Stimulated activated CD8-positive, alpha-beta memory T cell treated with anti-CD3 and anti-CD28 coated beads, Interleukin-2, amount 100 ng/mL, for 1 hour (primary cell): ENCODE measurements at regions not wholly inside any gene's neighbourhood (a gene's known extent, or its start where the extent isn't known, plus 50 kb on each side); places are given as distances from the start of the nearest gene placed in this dataset.
"Not testable (repeated sequence)": the region's sequence is repeated elsewhere in the genome, so short reads cannot be mapped to it uniquely, and the experiment has no call there.

Experiments
- DNase-seq, 2 donors: peaks; one replicate each; pipeline ENCODE4 v3.0.0-alpha.2; 2020; ENCODE audit warnings: low read depth in 2 of 2

DNA sequence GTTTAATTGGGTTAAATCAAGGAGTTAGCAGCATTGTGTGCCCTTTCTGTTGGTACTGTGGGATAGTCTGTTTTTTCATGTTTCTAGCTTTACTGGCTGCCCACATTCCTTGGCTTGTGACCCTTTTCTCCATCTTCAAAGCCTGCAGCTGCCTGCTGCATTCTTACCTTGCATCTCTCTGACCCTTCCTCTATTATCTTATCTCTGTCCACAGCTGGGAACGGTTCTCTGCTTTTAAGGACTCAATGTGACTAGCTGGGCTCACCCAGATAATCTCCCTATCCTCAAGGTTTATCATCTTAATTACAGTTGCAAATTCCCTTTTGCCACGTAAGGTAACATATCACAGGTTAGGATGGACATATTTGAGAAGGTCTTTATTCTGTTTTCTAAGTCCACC lies 199.7 kb downstream of the KCNS3 start:
- DNase-seq = no peak

DNA sequence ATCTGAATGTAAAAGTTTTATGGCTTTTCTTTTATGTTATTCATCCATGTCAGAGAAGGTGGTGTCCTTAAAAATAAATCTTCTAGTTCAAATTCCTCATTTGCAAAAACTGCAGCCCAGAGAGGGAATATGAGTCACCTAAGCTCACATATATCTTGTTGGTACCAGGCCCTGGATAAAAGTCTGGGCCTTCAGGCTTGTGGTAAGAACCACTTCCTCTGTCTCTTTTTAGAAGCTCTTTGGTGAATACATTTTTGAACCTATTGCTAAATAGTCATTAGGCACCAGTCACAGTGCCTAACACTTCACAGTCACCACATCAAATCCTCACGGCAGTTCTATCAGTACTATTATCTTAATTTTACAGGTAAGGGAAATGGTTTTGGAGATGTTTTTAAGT lies 199.2 kb downstream of the KCNS3 start:
- no peak for DNase-seq

DNA sequence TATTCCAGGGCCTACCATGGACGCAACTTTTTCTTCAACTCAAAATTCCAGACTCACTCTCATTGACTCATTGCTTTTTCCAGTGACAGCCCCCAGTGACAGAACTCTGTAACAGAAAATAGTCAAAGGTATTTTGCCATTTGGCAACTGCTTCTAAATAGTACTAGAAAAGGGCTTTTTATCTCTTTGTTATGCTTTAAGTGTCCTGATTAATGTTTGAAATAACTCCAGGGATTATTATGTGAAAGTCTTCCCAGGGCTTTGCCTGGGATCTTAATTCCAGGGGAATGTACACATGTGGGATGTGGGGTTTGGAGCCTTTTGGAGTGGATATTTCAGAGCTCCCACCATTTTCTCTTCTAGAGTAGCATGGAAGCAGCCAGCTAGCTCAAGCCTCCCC lies 198.8 kb downstream of the KCNS3 start:
- DNase-seq = no peak

DNA sequence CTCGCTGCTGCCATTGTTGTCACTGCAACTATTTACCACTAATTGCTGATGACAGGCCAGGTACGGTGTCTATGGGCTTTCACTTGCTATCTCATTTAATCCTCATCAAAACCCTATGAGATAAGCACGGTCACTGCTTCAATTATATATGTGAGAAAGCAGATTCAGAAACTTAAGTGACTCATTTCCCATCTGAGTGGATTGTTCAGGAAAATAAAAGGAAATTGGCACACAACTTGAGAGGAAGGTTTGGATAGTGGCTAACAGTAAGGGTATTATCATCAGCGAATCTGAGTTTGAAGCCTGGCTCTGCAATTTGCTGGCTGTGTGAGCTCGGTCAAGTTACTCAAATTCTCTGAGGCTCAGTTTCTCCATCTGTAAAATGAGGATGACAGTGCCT lies 196.0 kb downstream of the KCNS3 start:
- no peak for DNase-seq

DNA sequence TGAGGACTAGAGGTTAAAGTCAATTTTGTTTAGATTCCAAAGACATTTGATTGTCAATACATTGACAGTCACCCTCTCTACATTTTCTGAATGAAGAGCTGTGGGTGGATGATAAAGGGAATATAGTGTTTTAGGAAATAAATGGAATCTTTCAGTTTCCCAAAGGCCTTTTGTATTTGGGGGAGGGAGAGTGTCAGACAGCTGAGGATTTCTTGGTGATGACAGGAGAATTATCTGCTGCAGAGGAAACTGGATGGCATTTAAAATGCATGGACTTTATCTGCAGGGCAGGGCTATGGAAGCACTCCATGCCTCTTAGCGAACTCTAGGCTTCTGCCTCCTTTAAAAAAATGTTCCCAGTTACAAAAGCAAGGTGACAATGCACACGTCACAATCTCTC lies 195.1 kb downstream of the KCNS3 start:
- no peak for DNase-seq

DNA sequence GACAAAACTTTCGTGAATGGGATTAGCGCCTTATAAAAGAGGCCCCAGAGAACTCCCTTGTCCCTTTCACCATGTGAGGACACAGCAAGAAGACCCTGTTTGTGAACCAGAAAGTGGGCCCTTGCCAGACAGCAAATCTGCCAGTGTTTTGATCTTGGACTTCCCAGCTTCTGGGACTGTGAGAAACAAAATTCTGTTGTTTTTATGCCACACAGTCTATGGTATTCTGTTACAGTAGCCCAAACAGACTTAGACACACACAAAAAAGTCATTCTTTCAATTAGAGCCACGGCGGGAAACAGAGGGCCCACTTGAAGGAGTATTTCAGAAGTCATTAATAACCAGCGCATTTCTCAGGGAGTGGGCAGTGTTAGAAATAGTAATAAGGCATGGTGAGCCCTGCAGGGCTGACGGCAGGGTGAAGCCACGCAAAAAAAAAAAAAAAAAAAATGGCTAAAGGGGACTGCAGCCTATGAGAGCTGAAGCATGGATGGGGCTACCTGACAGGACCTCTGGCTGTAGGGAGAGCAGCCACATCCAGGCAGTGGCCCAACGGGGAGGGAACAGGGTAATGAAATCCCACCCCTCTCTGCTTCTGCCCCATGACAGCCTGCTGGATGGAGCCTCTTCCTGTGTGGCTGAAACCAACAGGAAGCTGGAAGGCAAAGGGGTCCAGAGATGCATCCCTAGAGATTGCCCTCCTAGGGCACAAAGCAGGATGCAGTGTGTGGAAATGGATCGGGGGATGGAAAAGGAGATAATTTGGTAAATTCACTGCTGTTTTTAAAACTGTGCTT lies 189.3 kb downstream of the KCNS3 start:
- no peak for DNase-seq

DNA sequence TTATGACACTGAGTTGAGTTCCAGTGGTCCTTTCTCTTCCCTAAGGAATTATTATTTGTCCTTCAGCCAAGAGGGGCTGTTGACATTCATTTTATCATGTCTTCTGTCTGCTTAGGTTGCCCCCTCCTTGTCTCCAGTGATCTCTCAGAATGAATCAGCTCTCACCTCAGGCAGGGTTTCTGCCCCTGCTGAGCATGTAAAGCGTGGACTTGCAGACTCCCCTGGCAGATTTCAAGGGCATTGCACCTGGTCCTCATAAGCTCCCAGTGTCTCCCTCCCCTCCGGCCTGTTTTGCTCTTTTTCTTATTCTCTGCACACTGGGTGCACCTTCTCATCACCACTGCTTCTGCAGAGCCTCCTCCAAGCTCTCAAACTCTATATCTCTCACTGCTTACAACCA lies 188.4 kb downstream of the KCNS3 start:
- DNase-seq = no peak

DNA sequence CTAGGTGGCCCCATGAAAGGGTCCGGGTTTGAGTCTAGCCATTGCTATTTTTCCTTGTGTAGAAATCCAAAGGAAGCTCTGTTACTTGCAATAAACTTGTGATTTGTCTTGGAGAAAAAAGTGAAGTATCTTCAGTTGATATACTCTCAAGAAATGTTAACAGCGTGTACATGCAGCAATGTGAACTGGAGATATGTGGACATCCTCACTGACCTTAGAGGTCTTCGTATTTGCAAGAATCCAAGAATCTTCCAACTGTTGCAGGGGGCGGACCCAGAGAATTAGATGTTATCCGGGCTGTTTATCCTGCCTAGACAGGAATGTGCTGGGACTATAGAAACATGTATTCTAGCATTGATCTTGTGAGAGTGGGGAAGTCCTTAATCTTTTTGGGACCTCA lies 187.6 kb downstream of the KCNS3 start:
- no peak for DNase-seq

DNA sequence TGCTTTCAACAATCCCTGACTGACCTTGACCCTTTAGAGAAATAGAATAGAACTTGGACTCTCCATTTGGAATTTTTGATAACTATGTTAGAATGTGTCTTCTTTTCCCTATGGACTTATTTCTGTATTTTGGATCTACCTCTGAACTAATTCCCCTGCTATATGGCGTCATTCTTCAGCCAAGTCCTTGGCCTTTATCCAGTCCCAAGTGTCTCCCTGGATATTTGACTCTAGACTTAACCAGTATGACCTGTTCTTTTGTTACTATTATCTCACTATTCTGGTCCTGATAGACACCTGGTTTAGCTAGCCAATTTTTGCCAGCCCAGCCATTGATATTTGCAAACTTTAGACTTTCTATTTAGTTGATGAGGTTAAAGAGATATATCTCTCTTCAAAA lies 186.8 kb downstream of the KCNS3 start:
- DNase-seq = no peak

DNA sequence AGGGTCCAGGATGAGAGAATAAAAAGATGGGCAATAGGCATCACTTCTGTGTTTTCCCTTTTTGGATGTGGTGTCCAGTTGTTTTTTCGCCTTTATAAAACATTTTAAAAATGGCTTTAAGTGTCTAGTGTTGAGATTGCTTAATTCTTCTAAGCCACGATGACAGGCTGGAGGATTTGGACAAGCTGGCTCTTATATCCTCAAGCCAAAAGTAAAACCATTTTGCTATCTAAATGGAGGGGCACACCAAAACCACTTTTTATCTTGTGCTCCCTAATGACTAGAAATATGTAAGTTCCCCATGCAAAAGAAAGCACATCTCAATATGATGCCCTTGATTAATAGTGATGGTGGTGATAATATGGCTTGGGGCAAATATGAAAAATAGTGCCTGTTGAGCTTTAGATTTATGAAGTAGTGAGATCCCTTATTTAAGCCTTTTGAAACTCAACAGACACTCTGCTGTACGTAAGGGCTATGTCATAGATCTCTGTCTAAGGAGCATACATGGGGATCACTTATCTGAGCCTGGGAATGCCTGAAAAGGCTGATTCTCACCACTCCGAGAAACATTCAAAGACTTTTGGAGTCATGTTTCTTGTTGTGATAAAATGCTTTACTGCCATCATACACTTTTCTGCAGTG lies 185.5 kb downstream of the KCNS3 start:
- no peak for DNase-seq

DNA sequence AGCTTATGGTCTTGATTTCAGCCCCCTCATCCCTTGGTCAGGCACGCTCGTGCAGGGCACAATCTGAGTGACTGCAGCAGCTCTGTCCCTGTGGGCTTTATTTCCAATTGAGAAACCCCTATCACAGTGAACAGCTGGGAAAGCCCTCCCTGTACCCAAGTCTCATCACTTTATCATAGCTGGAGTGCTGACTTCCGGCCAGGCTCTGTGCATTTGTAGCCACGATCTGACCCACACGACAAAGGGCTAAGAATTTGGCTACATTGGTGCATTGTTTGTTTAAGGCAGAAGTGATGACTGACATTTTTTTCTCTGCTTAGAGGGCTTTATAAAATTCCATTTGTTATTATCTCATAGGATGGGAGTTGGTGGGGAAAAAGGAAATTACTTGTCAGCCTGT lies 184.4 kb downstream of the KCNS3 start:
- DNase-seq = no peak

DNA sequence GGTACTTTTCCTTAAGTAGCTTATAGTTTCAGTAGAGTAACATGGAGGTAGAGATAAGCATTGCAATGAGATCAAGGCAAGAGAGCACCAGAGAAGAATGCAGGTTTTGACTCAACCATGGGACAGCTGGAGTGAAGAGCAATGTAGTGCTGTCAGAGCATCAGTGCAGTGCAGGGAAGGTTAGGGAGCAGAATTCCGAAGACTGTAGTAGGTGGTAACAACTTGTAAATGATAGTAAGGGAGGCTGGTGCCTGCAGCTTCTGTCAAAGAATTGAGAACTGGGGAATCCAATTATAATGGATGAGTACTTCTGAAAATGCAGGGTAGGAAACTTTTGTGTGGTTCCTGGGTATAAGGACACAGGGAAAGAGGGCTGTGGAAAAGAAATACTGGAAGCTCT lies 183.2 kb downstream of the KCNS3 start:
- no peak for DNase-seq

DNA sequence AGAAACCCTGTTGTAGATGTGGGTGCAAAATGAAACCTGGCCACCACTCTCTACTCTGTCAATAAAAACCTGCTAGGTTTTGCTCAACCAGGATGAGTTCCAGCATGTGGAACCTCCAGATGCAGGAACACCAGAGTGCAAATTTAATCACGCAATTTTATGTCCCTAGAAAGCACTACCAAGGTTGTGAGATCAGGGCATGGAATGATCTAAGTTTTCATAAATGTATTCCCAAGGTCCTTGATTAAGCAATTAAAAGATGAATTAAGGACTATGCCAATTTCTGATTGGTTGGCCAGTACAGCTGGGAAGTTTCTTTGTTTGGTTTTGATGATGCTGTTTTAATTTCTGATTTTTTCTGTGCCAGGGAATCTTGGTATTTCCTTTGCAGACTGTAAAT lies 179.2 kb downstream of the KCNS3 start:
- DNase-seq = no peak

DNA sequence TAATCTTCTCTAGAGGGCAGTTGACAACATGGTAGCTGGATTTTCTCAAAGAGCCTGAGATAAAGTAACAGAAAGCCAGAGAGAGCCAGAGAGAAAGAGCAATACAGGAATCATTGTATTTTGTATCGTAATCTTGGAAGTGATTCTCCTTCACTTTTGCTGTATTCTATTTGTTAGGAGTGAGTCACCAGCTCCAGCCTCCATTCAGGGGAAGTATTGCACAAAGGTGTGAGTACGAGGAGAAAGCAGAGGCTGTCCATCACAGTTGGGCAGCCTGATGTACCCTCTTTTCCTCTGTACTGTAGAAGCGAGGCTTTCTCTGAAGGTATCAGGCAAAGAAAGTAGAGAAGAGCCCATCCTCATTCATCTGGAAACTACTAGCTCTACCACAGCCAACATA lies 176.8 kb downstream of the KCNS3 start:
- no peak for DNase-seq

DNA sequence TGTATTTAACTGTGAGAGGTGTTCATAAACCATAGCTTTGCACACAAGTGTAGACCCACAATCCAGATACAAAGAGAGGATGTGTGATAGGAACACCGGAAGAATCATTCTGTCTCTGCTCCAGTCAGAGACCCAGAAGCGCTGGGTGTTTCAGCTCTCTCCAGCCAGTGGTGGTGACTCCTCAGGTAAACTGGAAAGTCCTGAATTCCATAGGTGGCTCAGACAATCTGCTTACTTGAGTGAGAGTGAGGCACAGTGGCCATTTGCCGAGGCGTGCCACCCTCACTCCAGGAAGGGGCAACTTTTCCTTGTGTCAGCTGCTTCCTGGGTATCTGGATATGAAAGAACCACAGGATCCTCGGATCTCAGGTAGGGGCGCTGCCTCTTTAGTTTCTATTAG lies 171.5 kb downstream of the KCNS3 start:
- DNase-seq = no peak

DNA sequence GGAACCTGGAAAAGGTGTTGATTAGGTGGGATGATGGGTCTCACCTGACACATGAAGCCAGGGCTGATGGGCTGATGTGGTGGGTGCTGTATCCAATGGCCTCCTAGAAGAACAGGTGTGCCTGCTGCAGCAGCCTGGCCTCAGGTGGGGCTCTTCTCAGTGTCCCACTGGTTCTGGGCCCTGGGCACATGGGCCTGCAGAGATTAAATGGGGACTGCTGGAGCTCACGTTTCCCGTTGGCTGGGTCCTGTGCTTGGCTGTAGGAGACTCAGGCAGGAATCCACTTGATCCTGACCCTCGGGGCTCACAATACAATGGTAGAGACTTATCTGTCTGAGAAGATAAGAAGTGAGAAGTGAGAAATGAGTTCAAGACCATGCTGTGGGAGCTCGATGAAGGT lies 170.9 kb downstream of the KCNS3 start:
- no peak for DNase-seq

DNA sequence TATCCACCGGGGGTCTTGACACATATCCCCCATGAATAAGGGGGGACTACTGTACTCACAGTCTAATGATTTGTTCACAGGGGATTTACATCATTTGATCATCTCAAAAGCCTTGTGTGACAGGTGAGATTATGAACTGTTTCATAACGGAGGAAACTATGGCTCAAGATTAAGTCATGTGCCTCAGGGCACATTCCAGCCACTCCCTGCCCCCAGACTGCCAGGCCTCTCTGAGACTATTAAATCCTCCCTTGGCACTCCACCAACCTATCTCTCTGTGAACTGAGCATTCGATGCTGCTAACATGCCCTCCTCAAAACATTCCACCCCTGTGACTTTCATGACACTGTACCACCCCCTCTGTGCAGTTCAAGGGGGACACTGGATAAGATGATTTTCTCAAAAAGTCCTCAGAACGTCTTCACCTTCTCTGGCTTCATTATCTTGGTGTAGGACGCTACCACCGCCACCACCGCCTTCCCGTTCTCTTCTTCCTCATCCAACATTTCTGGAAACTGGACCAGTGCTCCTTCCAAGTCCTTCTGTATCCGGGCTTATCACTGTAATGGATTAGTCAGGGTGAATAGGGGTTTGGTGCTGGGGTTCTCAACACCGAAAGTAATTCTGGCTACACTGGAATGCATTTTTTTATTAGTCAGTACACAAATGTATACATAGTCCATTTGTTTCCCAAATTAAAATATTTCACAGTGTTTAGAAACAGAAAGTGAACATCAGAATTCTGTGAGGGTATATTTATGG lies 169.6 kb downstream of the KCNS3 start:
- no peak for DNase-seq

DNA sequence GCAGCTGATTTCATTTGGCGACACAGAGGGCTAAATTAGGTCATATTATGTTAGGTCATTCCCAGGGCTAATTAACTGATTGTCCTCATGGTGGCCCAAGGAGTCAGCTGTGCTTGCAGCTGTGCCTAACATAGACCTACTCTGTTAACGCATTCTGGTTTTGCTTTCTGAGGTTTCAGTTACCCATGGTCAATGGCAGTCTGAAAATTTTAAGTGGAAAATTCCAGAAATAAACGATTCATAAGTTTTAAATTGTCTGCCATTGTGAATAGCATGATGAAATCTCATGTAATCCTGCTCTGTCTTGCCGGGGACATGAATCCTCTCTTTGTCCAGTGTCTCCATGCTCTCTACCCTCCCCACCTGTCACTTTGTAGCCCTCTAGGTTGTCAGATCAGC lies 168.7 kb downstream of the KCNS3 start:
- DNase-seq = no peak

DNA sequence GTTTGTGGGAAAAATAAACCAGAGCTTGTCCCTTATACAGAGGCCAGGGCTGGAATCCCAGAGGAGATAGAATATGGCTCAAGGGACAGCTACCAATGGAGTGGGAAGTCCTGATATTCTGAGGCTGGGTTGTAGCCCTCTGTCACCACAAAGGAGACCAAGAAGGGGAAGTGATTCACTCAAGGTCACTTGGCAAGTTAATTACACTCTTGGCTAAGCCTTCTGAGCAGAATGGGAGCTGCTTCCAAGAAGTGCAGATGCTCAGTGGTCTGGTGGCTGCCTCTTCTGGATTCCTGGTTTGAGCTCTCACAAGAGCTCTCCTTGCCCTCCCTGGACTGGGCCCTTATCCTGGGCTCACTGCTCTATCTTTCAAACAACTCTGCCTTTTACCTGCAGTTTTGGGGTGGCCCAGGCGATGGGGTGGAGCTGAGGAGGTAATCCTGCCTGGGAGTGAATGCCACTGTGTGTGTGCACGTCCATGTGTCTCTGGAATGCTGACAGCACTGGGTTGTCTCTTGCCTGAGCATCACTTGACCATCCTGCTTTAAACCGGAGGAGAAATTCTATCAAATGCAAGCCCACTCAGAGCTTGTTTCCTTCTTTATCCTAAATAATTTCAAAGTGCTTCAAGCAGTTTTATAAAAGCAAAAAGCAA lies 168.2 kb downstream of the KCNS3 start:
- no peak for DNase-seq

DNA sequence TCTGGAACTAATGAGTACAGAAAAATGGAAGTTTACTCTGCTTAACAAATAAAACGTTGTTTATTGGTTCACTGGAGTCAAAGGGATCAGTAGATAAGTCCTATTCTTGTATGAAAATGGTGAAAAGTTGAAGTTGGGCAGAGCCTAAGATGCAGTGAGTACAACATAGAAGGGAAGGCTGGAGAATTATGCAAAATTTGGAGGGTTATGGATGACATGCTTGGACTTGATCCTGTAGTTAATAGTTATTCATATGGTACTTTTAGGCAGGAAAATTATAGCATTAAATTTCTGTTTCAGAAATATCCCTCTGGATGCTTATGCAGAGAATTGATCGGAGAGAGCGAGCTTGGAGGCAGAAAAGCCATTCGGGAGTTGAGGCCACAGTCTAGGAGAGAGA lies 167.6 kb downstream of the KCNS3 start:
- DNase-seq = no peak

DNA sequence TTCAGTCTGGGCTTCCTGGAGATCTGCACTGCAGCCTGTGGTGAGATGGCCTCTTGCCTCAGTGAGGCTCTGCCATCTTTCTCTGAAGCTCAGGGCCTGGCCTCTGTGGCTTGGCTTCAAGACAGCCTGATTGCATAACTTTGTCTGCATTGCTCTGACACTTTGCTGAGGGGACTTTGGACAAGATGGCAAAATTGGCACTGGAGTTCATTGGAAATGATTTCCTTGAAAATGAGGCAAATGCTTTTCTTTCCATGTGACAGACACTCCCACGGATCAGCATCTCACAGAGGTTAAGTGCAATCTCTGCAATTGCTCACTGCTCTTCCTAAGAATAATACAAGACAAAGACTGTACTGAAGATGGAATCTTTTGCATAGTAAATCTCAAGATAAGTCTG lies 166.8 kb downstream of the KCNS3 start:
- no peak for DNase-seq

DNA sequence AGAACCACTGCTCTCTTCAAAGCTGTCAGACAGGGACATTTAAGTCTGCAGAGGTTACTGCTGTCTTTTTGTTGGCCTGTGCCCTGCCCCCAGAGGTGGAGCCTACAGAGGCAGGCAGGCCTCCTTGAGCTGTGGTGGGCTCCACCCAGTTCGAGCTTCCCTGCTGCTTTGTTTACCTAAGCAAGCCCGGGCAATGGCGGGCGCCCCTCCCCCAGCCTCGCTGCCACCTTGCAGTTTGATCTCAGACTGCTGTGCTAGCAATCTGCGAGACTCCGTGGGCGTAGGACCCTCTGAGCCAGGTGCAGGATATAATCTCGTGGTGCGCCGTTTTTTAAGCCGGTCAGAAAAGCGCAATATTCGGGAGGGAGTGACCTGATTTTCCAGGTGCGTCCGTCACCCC lies 138.9 kb downstream of the KCNS3 start:
- not testable (repeated sequence) for DNase-seq

DNA sequence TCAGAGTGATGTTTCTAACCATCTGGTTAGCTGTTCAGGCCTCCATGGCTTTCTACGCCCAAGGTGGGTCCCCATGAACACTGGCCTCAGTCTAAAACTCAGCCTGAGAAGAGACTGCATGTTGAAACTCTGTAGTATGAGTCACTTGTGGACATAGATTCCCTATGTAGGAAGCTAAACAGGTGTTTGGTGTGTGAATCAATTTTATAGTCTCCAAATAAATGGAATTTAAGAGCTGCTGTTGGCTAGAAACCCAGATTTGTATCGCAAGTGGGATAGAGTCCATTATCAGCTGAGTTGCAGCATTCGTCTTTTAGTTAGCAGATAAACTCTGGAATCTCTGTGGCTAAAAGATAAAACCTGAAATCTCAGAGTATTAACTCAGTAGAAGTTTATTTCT lies 131.4 kb downstream of the KCNS3 start:
- no peak for DNase-seq
